ENCODE measurements at regions not wholly inside any gene's neighbourhood (a gene's known extent, or its start where the extent isn't known, plus 50 kb on each side); places are given as distances from the start of the nearest gene placed in this dataset.
A peak's percentile ranks its signal among the peaks of the same experiment; 100 is the strongest.

DNA sequence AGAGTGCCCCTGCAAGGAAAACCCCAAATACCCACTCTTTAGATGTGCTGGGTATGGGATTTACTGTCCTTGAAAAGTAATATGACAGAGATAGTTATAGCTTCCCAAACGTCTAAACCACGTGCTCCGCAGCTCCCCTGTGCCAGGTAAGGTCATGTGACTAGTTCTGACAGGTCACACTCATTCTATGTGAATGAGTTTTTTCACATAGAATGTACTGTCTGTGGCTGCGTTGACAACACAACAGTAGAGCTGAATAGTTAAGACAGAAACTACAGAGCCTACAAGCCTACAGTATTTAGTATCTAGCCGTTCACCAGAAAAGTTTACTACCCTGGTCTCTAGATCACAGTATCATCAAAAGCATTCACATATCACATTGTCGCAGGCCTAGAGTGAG lies 236.2 kb downstream of the ETS1 start:
- peaks cover 5% of the 10 kb centered on the region for H3K4me1 Mint-ChIP-seq
- CTCF ChIA-PET = no interaction called here
- no peak for ATAC-seq

DNA sequence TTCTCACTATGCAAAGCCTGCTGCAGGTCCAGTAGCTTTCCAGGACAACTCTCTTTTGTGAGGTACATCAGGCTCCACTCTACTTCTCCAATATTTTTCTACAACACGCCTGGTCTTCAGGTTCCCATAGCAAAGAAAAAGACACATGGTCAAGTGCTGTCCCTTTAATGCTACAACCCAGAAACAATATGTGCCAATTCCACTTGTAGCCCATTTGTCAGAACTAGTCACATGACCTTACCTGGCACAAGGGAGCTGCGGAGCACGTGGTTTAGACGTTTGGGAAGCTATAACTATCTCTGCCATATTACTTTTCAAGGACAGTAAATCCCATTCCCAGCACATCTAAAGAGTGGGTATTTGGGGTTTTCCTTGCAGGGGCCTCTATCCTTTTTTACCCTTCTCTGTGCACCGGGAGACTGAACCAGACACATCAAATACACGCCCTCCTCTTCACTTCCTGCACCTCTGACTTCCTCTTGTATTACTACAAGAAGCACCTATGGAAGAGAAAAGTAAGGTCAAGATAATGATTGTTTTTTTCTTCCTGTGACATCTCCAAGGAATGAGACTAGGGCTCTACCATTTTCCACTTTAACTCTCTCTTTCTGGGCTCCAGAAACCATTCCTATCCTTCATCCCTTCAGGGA lies 237.6 kb downstream of the ETS1 start:
- no peak overlapping the region for H3K4me3 Mint-ChIP-seq
- POLR2A ChIA-PET = no interaction called here
- DNase-seq (ENCODE audit: low spot score) (no peak), ATAC-seq (no peak)
- CTCF ChIA-PET = no interaction called here
- 0 out of 2 replicates have a peak, but pooled peaks cover 3% of the 10 kb centered on the region for H3K27me3 Mint-ChIP-seq (ENCODE audit: low read depth)
- no peak for TF ChIP-seq IRF2 (CRISPR knock-in tag; IDR thresholded peaks at IDR 0.05; ENCODE audit: borderline replicate concordance, low read depth)
- TF ChIP-seq NFYB (CRISPR knock-in tag; conservative IDR thresholded peaks at IDR 0.05; ENCODE audit: low read depth) = peak; percentile 55
- TF ChIP-seq GTF2I (CRISPR knock-in tag; conservative IDR thresholded peaks at IDR 0.05) = no peak
- no peak overlapping the region for H3K27ac Mint-ChIP-seq
- H3K4me1 Mint-ChIP-seq = peaks cover 5% of the 10 kb centered on the region
- H3K36me3 Mint-ChIP-seq = no peaks in the 10 kb centered on the region
- no peaks in the 10 kb centered on the region for H3K9me3 Mint-ChIP-seq

More for the DNA sequence above, 236.2 kb downstream of the ETS1 start:
- TF ChIP-seq OVOL2 (CRISPR knock-in tag; IDR thresholded peaks at IDR 0.05; ENCODE audit: borderline replicate concordance) (no peak), E2F5 (CRISPR knock-in tag; IDR thresholded peaks at IDR 0.05) (no peak)
- 0 out of 2 replicates have a peak, but pooled peaks cover 3% of the 10 kb centered on the region for H3K27me3 Mint-ChIP-seq (ENCODE audit: low read depth)
- no peak overlapping the region for H3K27ac Mint-ChIP-seq
- DNase-seq (ENCODE audit: low spot score) = no peak
- POLR2A ChIA-PET = no interaction called here
- H3K9me3 Mint-ChIP-seq = no peaks in the 10 kb centered on the region
- H3K4me3 Mint-ChIP-seq = no peak overlapping the region
- H3K36me3 Mint-ChIP-seq = no peaks in the 10 kb centered on the region

DNA sequence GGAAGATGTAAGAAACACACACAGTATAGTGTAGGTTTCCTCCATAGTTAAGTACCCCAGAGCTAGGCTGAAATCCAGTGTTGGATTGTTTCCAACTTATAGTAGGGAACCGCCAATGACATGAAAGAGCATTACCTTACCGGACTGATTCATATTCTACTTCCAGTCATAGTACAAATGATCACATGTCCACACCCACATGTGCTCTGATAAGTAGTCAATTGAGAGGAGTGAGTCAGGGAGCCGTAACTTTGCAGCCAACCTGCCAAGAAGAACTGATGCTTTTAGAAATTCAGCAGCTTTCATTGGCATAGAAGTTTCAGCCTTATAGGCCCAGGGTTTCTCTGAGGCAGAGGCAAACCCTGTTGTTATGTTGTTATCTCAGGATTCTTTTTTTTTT lies 240.6 kb downstream of the ETS1 start:
- Mint-ChIP-seq H3K4me1 (peaks cover 16% of the 10 kb centered on the region), H3K9me3 (no peaks in the 10 kb centered on the region), H3K27me3 (ENCODE audit: low read depth) (0 out of 2 replicates have a peak, but pooled peaks cover 3% of the 10 kb centered on the region), H3K27ac (no peak overlapping the region), H3K4me3 (no peak overlapping the region), H3K36me3 (no peaks in the 10 kb centered on the region)
- DNase-seq (ENCODE audit: low spot score) = no peak
- ChIA-PET CTCF (no interaction called here), POLR2A (no interaction called here)
- ATAC-seq = no peak
- TF ChIP-seq, protein P1, sequence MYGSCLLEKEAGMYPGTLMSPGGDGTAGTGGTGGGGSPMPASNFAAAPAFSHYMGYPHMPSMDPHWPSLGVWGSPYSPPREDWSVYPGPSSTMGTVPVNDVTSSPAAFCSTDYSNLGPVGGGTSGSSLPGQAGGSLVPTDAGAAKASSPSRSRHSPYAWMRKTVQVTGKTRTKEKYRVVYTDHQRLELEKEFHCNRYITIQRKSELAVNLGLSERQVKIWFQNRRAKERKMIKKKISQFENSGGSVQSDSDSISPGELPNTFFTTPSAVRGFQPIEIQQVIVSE (CRISPR knock-in tag; IDR thresholded peaks at IDR 0.05; ENCODE audit: borderline replicate concordance) = no peak
- TF ChIP-seq ARID4B (CRISPR knock-in tag; IDR thresholded peaks at IDR 0.05; ENCODE audit: borderline replicate concordance) (no peak), FOXJ3 (CRISPR knock-in tag; IDR thresholded peaks at IDR 0.05; ENCODE audit: borderline replicate concordance) (no peak), STAT6 (CRISPR knock-in tag; conservative IDR thresholded peaks at IDR 0.05; ENCODE audit: low read depth) (no peak), NFATC4 (CRISPR knock-in tag; IDR thresholded peaks at IDR 0.05) (no peak), MXD4 (CRISPR knock-in tag; IDR thresholded peaks at IDR 0.05; ENCODE audit: borderline replicate concordance) (no peak), ATF6 (CRISPR knock-in tag; IDR thresholded peaks at IDR 0.05) (no peak), ZSCAN18 (CRISPR knock-in tag; IDR thresholded peaks at IDR 0.05) (no peak), SP1 (CRISPR knock-in tag; conservative IDR thresholded peaks at IDR 0.05) (no peak), NFYB (CRISPR knock-in tag; conservative IDR thresholded peaks at IDR 0.05; ENCODE audit: low read depth) (no peak), CREB1 (CRISPR knock-in tag; IDR thresholded peaks at IDR 0.05) (no peak), ZNF671 (CRISPR knock-in tag; IDR thresholded peaks at IDR 0.05) (no peak), IRF2 (CRISPR knock-in tag; IDR thresholded peaks at IDR 0.05; ENCODE audit: borderline replicate concordance, low read depth) (no peak)
- TF ChIP-seq, protein P2, sequence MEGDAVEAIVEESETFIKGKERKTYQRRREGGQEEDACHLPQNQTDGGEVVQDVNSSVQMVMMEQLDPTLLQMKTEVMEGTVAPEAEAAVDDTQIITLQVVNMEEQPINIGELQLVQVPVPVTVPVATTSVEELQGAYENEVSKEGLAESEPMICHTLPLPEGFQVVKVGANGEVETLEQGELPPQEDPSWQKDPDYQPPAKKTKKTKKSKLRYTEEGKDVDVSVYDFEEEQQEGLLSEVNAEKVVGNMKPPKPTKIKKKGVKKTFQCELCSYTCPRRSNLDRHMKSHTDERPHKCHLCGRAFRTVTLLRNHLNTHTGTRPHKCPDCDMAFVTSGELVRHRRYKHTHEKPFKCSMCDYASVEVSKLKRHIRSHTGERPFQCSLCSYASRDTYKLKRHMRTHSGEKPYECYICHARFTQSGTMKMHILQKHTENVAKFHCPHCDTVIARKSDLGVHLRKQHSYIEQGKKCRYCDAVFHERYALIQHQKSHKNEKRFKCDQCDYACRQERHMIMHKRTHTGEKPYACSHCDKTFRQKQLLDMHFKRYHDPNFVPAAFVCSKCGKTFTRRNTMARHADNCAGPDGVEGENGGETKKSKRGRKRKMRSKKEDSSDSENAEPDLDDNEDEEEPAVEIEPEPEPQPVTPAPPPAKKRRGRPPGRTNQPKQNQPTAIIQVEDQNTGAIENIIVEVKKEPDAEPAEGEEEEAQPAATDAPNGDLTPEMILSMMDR (IDR thresholded peaks at IDR 0.05) = no peak

Data from WTC11 (cell line).